ENCODE measurements at regions not wholly inside any gene's neighbourhood (a gene's known extent, or its start where the extent isn't known, plus 50 kb on each side); places are given as distances from the start of the nearest gene placed in this dataset.

GRCh38 chr2:180675170-180675569 lies 305.2 kb upstream of the UBE2E3 start:
- TF ChIP-seq ZFX (IDR thresholded peaks at IDR 0.05; ENCODE audit: borderline replicate concordance), result no peak
- TF ChIP-seq CTCF (IDR thresholded peaks at IDR 0.05), result no peak
- no peak overlapping the region for H3K27ac ChIP-seq

GRCh38 chr2:180672377-180672776 lies 308.0 kb upstream of the UBE2E3 start:
- no peak for TF ChIP-seq CTCF (IDR thresholded peaks at IDR 0.05)
- TF ChIP-seq ZFX (IDR thresholded peaks at IDR 0.05; ENCODE audit: borderline replicate concordance), result no peak
- no peak overlapping the region for H3K27ac ChIP-seq

GRCh38 chr2:180670302-180671003 lies 310.0 kb upstream of the UBE2E3 start:
- TF ChIP-seq CTCF (IDR thresholded peaks at IDR 0.05) (no peak), ZFX (IDR thresholded peaks at IDR 0.05; ENCODE audit: borderline replicate concordance) (no peak)
- H3K27ac ChIP-seq, result no peak overlapping the region

- H3K27ac ChIP-seq, result no peak overlapping the region
- TF ChIP-seq ZFX (IDR thresholded peaks at IDR 0.05; ENCODE audit: borderline replicate concordance) (no peak), CTCF (IDR thresholded peaks at IDR 0.05) (no peak)
Observed at GRCh38 chr2:180669016-180669415, 311.4 kb upstream of the UBE2E3 start.

GRCh38 chr2:180664507-180664906 lies 315.9 kb upstream of the UBE2E3 start:
- H3K27ac ChIP-seq, result no peak overlapping the region
- TF ChIP-seq CTCF (IDR thresholded peaks at IDR 0.05), result no peak
- TF ChIP-seq ZFX (IDR thresholded peaks at IDR 0.05; ENCODE audit: borderline replicate concordance), result no peak

GRCh38 chr2:180662941-180663471 lies 317.4 kb upstream of the UBE2E3 start:
- no peak overlapping the region for H3K27ac ChIP-seq
- TF ChIP-seq ZFX (IDR thresholded peaks at IDR 0.05; ENCODE audit: borderline replicate concordance) (no peak), CTCF (IDR thresholded peaks at IDR 0.05) (no peak)

GRCh38 chr2:180662521-180662920 lies 317.9 kb upstream of the UBE2E3 start:
- H3K27ac ChIP-seq, result no peak overlapping the region
- TF ChIP-seq CTCF (IDR thresholded peaks at IDR 0.05) (no peak), ZFX (IDR thresholded peaks at IDR 0.05; ENCODE audit: borderline replicate concordance) (no peak)

Data from 22Rv1 (cell line).